H1 (cell line): ENCODE measurements at regions not wholly inside any gene's neighbourhood (a gene's known extent, or its start where the extent isn't known, plus 50 kb on each side); places are given as distances from the start of the nearest gene placed in this dataset.

Source experiments
- ATF2 ChIP-seq: IDR thresholded peaks from 2 replicates; pipeline ENCODE4 v1.6.1; 2012; ENCODE audit warnings: low read length, inconsistent platforms
- CREB1 ChIP-seq: IDR thresholded peaks from 2 replicates; pipeline ENCODE4 v1.6.1; 2012; ENCODE audit warnings: inconsistent platforms
- CTCF ChIP-seq, 3 experiments: IDR thresholded peaks; 1 replicate in 2 of 3; 2 replicates in 1 of 3; pipeline versions ENCODE4 v1.5.1 to v1.6.1; 2011; ENCODE audit warnings: low read length in 3 of 3, mild to moderate bottlenecking in 3 of 3, inconsistent platforms in 2 of 3, low read depth in 1 of 3, moderate library complexity in 1 of 3; ENCODE audit not compliant: insufficient read depth in 1 of 3; ENCODE audit errors: control extremely low read depth in 1 of 3
- E2F6 ChIP-seq: IDR thresholded peaks from 2 replicates; pipeline ENCODE4 v1.6.1; 2012; ENCODE audit warnings: inconsistent platforms
- EZH2 ChIP-seq: fragments of 200-600 bp; sonication (generic); IDR thresholded peaks from 2 replicates; pipeline ENCODE4 v1.7.1; 2012; ENCODE audit warnings: low read depth, mild to moderate bottlenecking, moderate library complexity, low read length, inconsistent platforms; ENCODE audit not compliant: severe bottlenecking
- HDAC2 ChIP-seq, 2 experiments: fragments of 300-600 bp in 1 of 2; sonication (generic) in 1 of 2; IDR thresholded peaks; 2 replicates each; pipeline ENCODE4 v1.6.1; 2011 to 2012; ENCODE audit warnings: low read depth in 2 of 2, low read length in 2 of 2, mild to moderate bottlenecking in 2 of 2, moderate library complexity in 2 of 2, borderline replicate concordance in 1 of 2, inconsistent platforms in 1 of 2
- JUN ChIP-seq: IDR thresholded peaks from 2 replicates; pipeline ENCODE4 v1.6.1; 2011; ENCODE audit warnings: low read depth, mild to moderate bottlenecking, improper control_type of control experiment, low read length
- KDM5A ChIP-seq: fragments of 200-600 bp; IDR thresholded peaks from 2 replicates; pipeline ENCODE4 v1.7.1; 2012; ENCODE audit warnings: mild to moderate bottlenecking, low read length, inconsistent platforms, mixed read lengths
- SP2 ChIP-seq: IDR thresholded peaks from 2 replicates; pipeline ENCODE4 v1.6.1; 2012; ENCODE audit warnings: mild to moderate bottlenecking, low read length, inconsistent platforms
- SRF ChIP-seq: IDR thresholded peaks from 2 replicates; pipeline ENCODE4 v1.6.1; 2011; ENCODE audit warnings: mild to moderate bottlenecking, low read depth, low read length, moderate library complexity
- TAF1 ChIP-seq: IDR thresholded peaks from 2 replicates; pipeline ENCODE4 v1.6.1; 2011; ENCODE audit warnings: mild to moderate bottlenecking, low read depth, low read length
- USF2 ChIP-seq: IDR thresholded peaks from 2 replicates; pipeline ENCODE4 v1.6.1; 2011; ENCODE audit warnings: low read length, improper control_type of control experiment

GRCh38 chr16:49010396-49010795 is 271.2 kb downstream of the CBLN1 start:
- TF ChIP-seq JUN (no peak), TAF1 (no peak), KDM5A (no peak), SRF (no peak), HDAC2 (IDR thresholded peaks at IDR 0.05; ENCODE audit: borderline replicate concordance in 1 of 2, low read depth in 2 of 2, low read length in 2 of 2) (no peak), E2F6 (no peak), CTCF (IDR thresholded peaks at IDR 0.05; ENCODE audit: control extremely low read depth in 1 of 3, insufficient read depth in 1 of 3, low read depth in 1 of 3, low read length in 3 of 3) (no peak), USF2 (no peak), EZH2 (no peak), CREB1 (no peak), ATF2 (no peak), SP2 (no peak)
